ENCODE measurements at regions not wholly inside any gene's neighbourhood (a gene's known extent, or its start where the extent isn't known, plus 50 kb on each side); places are given as distances from the start of the nearest gene placed in this dataset.

DNA sequence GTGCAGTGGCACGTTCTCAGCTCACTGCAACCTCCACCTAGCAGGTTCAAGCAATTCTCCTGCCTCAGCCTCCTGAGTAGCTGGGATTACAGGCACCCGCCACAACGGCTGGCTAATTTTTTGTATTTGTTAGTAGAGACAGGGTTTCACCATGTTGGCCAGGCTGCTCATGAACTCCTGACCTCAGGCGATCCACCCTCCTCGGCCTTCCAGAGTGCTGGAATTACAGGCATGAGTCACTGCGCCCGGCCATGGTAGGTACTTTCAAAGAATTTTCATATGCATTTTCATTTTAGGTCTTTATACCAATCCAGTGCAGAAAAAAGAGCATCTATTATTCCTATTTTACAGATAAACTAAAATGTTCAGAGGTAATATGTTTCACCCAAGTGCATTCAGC is 411.3 kb upstream of the USP15 start:
- Histone ChIP-seq H4K20me1 (ENCODE audit: insufficient read depth, low read length) (no peaks in the 10 kb centered on the region), H3K36me3 (replicated peaks in 1 of 2; ENCODE audit: control insufficient read depth in 1 of 2, insufficient read depth in 2 of 2, low read length in 2 of 2) (no peaks in the 10 kb centered on the region), H3K79me2 (ENCODE audit: insufficient read depth, low read length) (no peaks in the 10 kb centered on the region), H3K4me3 (replicated peaks in 1 of 3; ENCODE audit: low read depth in 2 of 3, low read length in 3 of 3) (no peak overlapping the region), H3K9ac (ENCODE audit: insufficient read depth, low read length, poor library complexity, severe bottlenecking) (no peak overlapping the region), H3K4me2 (replicated peaks; ENCODE audit: extremely low read depth, low read length, poor library complexity, severe bottlenecking) (no peak overlapping the region), H3K4me1 (ENCODE audit: control insufficient read depth in 1 of 2, insufficient read depth in 2 of 2, low read length in 2 of 2) (no peaks in the 10 kb centered on the region), H3K27ac (ENCODE audit: low read depth in 1 of 2, low read length in 2 of 2) (no peak overlapping the region), H3K9me3 (replicated peaks in 1 of 2; ENCODE audit: control insufficient read depth in 1 of 2, insufficient read depth in 1 of 2, low read length in 2 of 2) (no peaks in the 10 kb centered on the region), H3K27me3 (ENCODE audit: control insufficient read depth in 2 of 2, insufficient read depth in 2 of 2, low read length in 2 of 2) (no peaks in the 10 kb centered on the region), H2AFZ (ENCODE audit: insufficient read depth, low read depth, low read length, poor library complexity, severe bottlenecking) (no peak overlapping the region)
- H3K36me3 Mint-ChIP-seq = no peaks in the 10 kb centered on the region
- DNase-seq = no peak
- 96% methylated on average over 4 of the region's 7 CpGs for WGBS (ENCODE audit: insufficient coverage)
- H3K4me3 Mint-ChIP-seq = no peak overlapping the region
- H3K4me1 Mint-ChIP-seq = no peaks in the 10 kb centered on the region
- no peaks in the 10 kb centered on the region for H3K27me3 Mint-ChIP-seq (ENCODE audit: low read depth in 3 of 3)
- intact Hi-C loops (cut with micrococcal nuclease) = no loop called here
- H3K27ac Mint-ChIP-seq = no peak overlapping the region
- H3K9me3 Mint-ChIP-seq = peaks cover 5 to 10% (median 7%) of the 10 kb centered on the region in 7 donors
- TF ChIP-seq, protein P1, sequence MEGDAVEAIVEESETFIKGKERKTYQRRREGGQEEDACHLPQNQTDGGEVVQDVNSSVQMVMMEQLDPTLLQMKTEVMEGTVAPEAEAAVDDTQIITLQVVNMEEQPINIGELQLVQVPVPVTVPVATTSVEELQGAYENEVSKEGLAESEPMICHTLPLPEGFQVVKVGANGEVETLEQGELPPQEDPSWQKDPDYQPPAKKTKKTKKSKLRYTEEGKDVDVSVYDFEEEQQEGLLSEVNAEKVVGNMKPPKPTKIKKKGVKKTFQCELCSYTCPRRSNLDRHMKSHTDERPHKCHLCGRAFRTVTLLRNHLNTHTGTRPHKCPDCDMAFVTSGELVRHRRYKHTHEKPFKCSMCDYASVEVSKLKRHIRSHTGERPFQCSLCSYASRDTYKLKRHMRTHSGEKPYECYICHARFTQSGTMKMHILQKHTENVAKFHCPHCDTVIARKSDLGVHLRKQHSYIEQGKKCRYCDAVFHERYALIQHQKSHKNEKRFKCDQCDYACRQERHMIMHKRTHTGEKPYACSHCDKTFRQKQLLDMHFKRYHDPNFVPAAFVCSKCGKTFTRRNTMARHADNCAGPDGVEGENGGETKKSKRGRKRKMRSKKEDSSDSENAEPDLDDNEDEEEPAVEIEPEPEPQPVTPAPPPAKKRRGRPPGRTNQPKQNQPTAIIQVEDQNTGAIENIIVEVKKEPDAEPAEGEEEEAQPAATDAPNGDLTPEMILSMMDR (IDR thresholded peaks at IDR 0.05) = no peak

DNA sequence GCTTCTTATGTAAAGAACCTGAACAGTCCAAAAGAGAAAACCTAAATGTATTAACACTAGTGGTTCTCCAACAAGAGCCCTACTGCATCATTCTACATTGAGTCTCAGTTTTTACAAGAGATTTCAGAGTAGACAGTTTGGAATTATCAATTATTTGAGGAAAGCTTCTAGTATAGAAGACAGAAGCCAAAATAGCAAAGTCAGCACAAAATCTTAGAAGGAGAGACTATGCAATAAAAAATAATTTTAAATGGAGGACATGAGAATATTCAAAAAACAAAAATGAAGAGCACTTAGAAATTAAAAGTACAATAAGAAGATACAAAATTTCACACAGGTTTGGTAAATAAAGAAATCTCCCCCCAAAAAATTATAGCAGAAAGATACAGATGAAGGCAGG is 406.3 kb upstream of the USP15 start:
- Mint-ChIP-seq H3K4me3 (no peak overlapping the region), H3K27me3 (ENCODE audit: low read depth in 3 of 3) (no peaks in the 10 kb centered on the region), H3K36me3 (no peaks in the 10 kb centered on the region), H3K27ac (no peak overlapping the region), H3K9me3 (peaks cover 8 to 18% (median 12%) of the 10 kb centered on the region in 7 donors), H3K4me1 (peaks cover 3% of the 10 kb centered on the region)
- H3K4me3 ChIP-seq (replicated peaks in 1 of 3; ENCODE audit: low read depth in 2 of 3, low read length in 3 of 3) = no peak overlapping the region
- H3K27me3 ChIP-seq (ENCODE audit: control insufficient read depth in 2 of 2, insufficient read depth in 2 of 2, low read length in 2 of 2) = no peaks in the 10 kb centered on the region
- no peak overlapping the region for H3K4me2 ChIP-seq (replicated peaks; ENCODE audit: extremely low read depth, low read length, poor library complexity, severe bottlenecking)
- DNase-seq = no peak
- intact Hi-C loops (cut with micrococcal nuclease) = no loop called here
- no peak overlapping the region for H2AFZ ChIP-seq (ENCODE audit: insufficient read depth, low read depth, low read length, poor library complexity, severe bottlenecking)
- H3K36me3 ChIP-seq (replicated peaks in 1 of 2; ENCODE audit: control insufficient read depth in 1 of 2, insufficient read depth in 2 of 2, low read length in 2 of 2) = no peaks in the 10 kb centered on the region
- H3K9me3 ChIP-seq (replicated peaks in 1 of 2; ENCODE audit: control insufficient read depth in 1 of 2, insufficient read depth in 1 of 2, low read length in 2 of 2) = no peaks in the 10 kb centered on the region
- H4K20me1 ChIP-seq (ENCODE audit: insufficient read depth, low read length) = no peaks in the 10 kb centered on the region
- no peak overlapping the region for H3K9ac ChIP-seq (ENCODE audit: insufficient read depth, low read length, poor library complexity, severe bottlenecking)
- H3K27ac ChIP-seq (ENCODE audit: low read depth in 1 of 2, low read length in 2 of 2) = no peak overlapping the region
- TF ChIP-seq, protein P1 (IDR thresholded peaks at IDR 0.05) = no peak
- no peaks in the 10 kb centered on the region for H3K4me1 ChIP-seq (ENCODE audit: control insufficient read depth in 1 of 2, insufficient read depth in 2 of 2, low read length in 2 of 2)
- no peaks in the 10 kb centered on the region for H3K79me2 ChIP-seq (ENCODE audit: insufficient read depth, low read length)

All from CD14-positive monocyte (primary cell).